GM06990 (cell line): ENCODE measurements at regions not wholly inside any gene's neighbourhood (a gene's known extent, or its start where the extent isn't known, plus 50 kb on each side); places are given as distances from the start of the nearest gene placed in this dataset.

ENCODE experiments used
- DNase-seq: peaks from one replicate; pipeline ENCODE4 v3.0.0-alpha.2; 2011; ENCODE audit not compliant: insufficient read length; ENCODE audit errors: extremely low read depth
- H3K27me3 ChIP-seq: replicated peaks from 2 replicates; pipeline ENCODE4 v1.6.0; 2011; ENCODE audit warnings: low read length; ENCODE audit not compliant: control insufficient read depth, insufficient read depth
- H3K36me3 ChIP-seq: 2 replicates; pipeline ENCODE4 v1.5.1; 2011; ENCODE audit warnings: low read length; ENCODE audit not compliant: control insufficient read depth, insufficient read depth
- H3K4me3 ChIP-seq: replicated peaks from 2 replicates; pipeline ENCODE4 v1.5.1; 2011; ENCODE audit warnings: low read depth, mild to moderate bottlenecking, control low read depth, low read length
- TF ChIP-seq, protein P1 (sequence below): IDR thresholded peaks from 2 replicates; pipeline ENCODE4 v1.5.1; 2011; ENCODE audit warnings: low read length, control low read depth, mild to moderate bottlenecking, inconsistent platforms; ENCODE audit not compliant: insufficient read depth, poor library complexity, severe bottlenecking

GRCh38 chr10:117666965-117667364 is 124.4 kb downstream of the EMX2 start:
- Histone ChIP-seq H3K27me3 (no peaks in the 10 kb centered on the region), H3K36me3 (no peaks in the 10 kb centered on the region), H3K4me3 (no peak overlapping the region)
- no peak for DNase-seq
- TF ChIP-seq, protein P1, sequence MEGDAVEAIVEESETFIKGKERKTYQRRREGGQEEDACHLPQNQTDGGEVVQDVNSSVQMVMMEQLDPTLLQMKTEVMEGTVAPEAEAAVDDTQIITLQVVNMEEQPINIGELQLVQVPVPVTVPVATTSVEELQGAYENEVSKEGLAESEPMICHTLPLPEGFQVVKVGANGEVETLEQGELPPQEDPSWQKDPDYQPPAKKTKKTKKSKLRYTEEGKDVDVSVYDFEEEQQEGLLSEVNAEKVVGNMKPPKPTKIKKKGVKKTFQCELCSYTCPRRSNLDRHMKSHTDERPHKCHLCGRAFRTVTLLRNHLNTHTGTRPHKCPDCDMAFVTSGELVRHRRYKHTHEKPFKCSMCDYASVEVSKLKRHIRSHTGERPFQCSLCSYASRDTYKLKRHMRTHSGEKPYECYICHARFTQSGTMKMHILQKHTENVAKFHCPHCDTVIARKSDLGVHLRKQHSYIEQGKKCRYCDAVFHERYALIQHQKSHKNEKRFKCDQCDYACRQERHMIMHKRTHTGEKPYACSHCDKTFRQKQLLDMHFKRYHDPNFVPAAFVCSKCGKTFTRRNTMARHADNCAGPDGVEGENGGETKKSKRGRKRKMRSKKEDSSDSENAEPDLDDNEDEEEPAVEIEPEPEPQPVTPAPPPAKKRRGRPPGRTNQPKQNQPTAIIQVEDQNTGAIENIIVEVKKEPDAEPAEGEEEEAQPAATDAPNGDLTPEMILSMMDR: no peak

DNA sequence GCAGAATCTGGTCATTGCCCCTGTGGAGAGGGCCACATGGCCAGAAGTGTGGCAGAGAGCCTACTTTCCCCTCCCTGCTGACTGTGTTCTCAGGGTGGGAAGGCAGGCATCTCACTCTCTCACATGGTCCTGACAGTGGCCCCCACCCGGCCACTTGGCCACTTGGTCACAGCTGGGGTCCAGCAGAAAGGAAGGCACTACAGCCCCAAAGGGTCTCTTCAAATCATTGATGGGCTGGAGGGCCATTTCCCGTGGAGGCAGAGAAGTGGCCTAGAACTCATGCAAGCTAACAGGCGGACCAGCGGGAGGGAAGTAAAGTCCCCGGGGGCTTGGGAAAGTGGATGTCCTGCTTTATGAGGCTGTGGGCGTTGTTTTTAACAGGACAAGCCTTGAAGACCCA is 125.3 kb downstream of the EMX2 start:
- no peaks in the 10 kb centered on the region for H3K27me3 ChIP-seq
- no peaks in the 10 kb centered on the region for H3K36me3 ChIP-seq
- H3K4me3 ChIP-seq: no peak overlapping the region
- DNase-seq: no peak
- TF ChIP-seq, protein P1: no peak

DNA sequence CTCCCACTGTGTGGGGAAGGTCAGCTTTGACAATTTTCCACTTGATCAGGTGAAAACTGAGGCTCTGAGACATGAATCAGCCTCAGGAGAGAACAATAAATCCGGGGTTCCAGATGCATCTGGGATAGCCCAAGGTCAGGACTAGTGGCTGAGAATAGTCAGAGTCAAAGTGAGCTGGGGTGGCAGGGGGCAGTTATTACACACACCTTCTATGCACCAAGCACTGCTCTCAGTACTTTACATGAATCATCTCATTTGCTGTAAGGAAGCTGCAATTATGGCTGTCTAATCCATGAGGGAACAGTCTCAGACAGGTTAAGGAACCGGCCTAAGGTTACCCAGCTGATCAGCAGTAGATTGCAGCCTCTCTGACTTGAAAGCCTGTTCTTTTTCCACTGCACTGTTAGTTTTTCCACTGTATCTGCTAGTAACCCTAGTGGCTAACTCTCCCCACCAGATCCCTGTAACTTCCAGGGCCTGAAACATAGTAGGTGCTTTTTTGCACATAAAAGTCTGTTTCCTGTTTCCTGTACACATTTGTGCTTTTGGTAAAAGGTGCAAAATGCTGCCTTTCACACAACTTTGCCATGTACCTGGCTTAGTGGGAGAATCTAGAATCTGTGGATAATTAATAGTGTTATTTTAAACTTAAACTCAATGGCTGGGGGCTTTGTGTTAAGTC is 125.9 kb downstream of the EMX2 start:
- DNase-seq: no peak
- no peaks in the 10 kb centered on the region for H3K36me3 ChIP-seq
- no peaks in the 10 kb centered on the region for H3K27me3 ChIP-seq
- no peak overlapping the region for H3K4me3 ChIP-seq
- TF ChIP-seq, protein P1: no peak

GRCh38 chr10:117669122-117669521 is 126.6 kb downstream of the EMX2 start:
- Histone ChIP-seq H3K4me3 (no peak overlapping the region), H3K27me3 (no peaks in the 10 kb centered on the region), H3K36me3 (no peaks in the 10 kb centered on the region)
- TF ChIP-seq, protein P1: no peak
- no peak for DNase-seq

DNA sequence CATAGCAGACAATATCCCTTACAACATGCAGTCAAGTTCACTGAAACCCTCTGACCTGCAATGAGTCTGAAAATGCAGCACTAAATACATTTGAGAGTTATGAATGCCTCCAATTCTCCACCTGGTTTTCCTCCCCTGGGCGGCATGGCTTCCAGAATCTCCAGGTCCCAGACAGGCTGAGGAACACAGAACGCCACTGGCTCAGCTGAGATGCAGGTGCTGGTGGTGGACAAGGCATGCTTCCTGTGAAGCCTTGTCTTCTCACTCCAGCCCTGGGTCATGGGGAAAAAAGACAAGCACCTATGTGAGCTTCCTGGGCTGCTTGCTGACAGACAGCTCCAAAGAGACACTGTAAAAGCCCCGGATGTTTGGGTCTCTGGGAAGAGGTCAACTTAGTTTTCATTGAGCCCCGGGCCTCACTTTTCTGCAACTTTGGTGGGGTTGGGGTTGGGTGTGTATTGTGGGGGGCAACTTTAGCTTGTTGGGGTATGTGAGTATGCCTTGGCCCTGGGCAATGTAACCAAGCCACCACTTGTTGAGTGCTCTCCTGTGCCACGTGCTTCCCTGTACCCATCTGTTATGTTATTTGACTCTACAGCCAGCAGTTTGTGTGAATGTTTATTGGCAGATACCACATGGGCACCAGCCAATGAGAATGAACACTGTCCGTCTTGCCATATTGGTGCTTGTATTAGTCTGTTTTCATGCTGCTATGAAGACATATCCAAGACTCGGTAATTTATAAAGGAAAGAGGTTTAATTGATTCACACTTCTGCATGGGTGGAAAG is 127.8 kb downstream of the EMX2 start:
- no peak overlapping the region for H3K4me3 ChIP-seq
- TF ChIP-seq, protein P1: no peak
- no peaks in the 10 kb centered on the region for H3K36me3 ChIP-seq
- H3K27me3 ChIP-seq: no peaks in the 10 kb centered on the region
- no peak for DNase-seq
